SU-DHL-6 (cell line): ENCODE measurements at regions not wholly inside any gene's neighbourhood (a gene's known extent, or its start where the extent isn't known, plus 50 kb on each side); places are given as distances from the start of the nearest gene placed in this dataset.

Experiments used
- EZH2phosphoT487 ChIP-seq: fragments of 200-600 bp; sonication (generic), shearing (Covaris generic); conservative IDR thresholded peaks from 2 replicates; pipeline ENCODE4 v1.6.1; 2018; ENCODE audit warnings: mild to moderate bottlenecking, antibody characterized with exemption, low read length, moderate library complexity, mixed read lengths
- TF ChIP-seq, protein P1 (sequence below): fragments of 200-600 bp; sonication (generic); IDR thresholded peaks from one replicate; pipeline ENCODE4 v1.5.1; 2017; ENCODE audit warnings: antibody characterized with exemption, mild to moderate bottlenecking, low read length, moderate library complexity; ENCODE audit not compliant: insufficient read depth, poor library complexity, severe bottlenecking

GRCh38 chr2:220478305-220479058, 851.1 kb downstream of the SLC4A3 start:
- TF ChIP-seq, protein P1, sequence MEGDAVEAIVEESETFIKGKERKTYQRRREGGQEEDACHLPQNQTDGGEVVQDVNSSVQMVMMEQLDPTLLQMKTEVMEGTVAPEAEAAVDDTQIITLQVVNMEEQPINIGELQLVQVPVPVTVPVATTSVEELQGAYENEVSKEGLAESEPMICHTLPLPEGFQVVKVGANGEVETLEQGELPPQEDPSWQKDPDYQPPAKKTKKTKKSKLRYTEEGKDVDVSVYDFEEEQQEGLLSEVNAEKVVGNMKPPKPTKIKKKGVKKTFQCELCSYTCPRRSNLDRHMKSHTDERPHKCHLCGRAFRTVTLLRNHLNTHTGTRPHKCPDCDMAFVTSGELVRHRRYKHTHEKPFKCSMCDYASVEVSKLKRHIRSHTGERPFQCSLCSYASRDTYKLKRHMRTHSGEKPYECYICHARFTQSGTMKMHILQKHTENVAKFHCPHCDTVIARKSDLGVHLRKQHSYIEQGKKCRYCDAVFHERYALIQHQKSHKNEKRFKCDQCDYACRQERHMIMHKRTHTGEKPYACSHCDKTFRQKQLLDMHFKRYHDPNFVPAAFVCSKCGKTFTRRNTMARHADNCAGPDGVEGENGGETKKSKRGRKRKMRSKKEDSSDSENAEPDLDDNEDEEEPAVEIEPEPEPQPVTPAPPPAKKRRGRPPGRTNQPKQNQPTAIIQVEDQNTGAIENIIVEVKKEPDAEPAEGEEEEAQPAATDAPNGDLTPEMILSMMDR: no peak
- no peak for TF ChIP-seq EZH2phosphoT487
